ENCODE measurements at regions not wholly inside any gene's neighbourhood (a gene's known extent, or its start where the extent isn't known, plus 50 kb on each side); places are given as distances from the start of the nearest gene placed in this dataset.

- TF ChIP-seq POLR2A (IDR thresholded peaks at IDR 0.05) (no peak), CTCF (IDR thresholded peaks at IDR 0.05) (no peak), EP300 (IDR thresholded peaks at IDR 0.05) (no peak)
Measured at GRCh38 chr7:114354306-114354705, 60.3 kb upstream of the FOXP2 start.
